ENCODE measurements at regions not wholly inside any gene's neighbourhood (a gene's known extent, or its start where the extent isn't known, plus 50 kb on each side); places are given as distances from the start of the nearest gene placed in this dataset.

- no peak overlapping the region for H3K4me3 ChIP-seq (ENCODE audit: low read length)
- ATAC-seq (no peak), DNase-seq (no peak)
- no peak overlapping the region for H3K27ac Mint-ChIP-seq
- no peaks in the 10 kb centered on the region for H3K27me3 Mint-ChIP-seq (ENCODE audit: low read depth in 2 of 2)
- intact Hi-C loops (cut with micrococcal nuclease) = no loop called here
- no peak overlapping the region for H3K4me3 Mint-ChIP-seq
- H3K4me1 ChIP-seq (ENCODE audit: control insufficient read depth, insufficient read depth, low read length) = no peaks in the 10 kb centered on the region
- 68% methylated on average over 2 of the region's 3 CpGs for WGBS (ENCODE audit: insufficient coverage)
- no peak overlapping the region for H3K27ac ChIP-seq (ENCODE audit: low read length)
- H3K9me3 Mint-ChIP-seq = peaks cover 9 to 11% of the 10 kb centered on the region in 2 donors
- H3K36me3 ChIP-seq (ENCODE audit: control insufficient read depth, insufficient read depth, low read length) = no peaks in the 10 kb centered on the region
- no peaks in the 10 kb centered on the region for H3K36me3 Mint-ChIP-seq
- no peak for TF ChIP-seq CTCF (IDR thresholded peaks at IDR 0.05)
- no peaks in the 10 kb centered on the region for H3K4me1 Mint-ChIP-seq
- no peaks in the 10 kb centered on the region for H3K9me3 ChIP-seq (ENCODE audit: control insufficient read depth, insufficient read depth, low read length)
- no peaks in the 10 kb centered on the region for H3K27me3 ChIP-seq (ENCODE audit: control insufficient read depth, insufficient read depth, low read length)
Measured at GRCh38 chr15:87209891-87210689, 1046.4 kb downstream of the NTRK3 start.

GRCh38 chr15:87207990-87208580 lies 1048.5 kb downstream of the NTRK3 start:
- no peak overlapping the region for H3K27ac Mint-ChIP-seq
- peaks cover 4 to 11% of the 10 kb centered on the region in 2 donors for H3K9me3 Mint-ChIP-seq
- Histone ChIP-seq H3K27me3 (ENCODE audit: control insufficient read depth, insufficient read depth, low read length) (no peaks in the 10 kb centered on the region), H3K27ac (ENCODE audit: low read length) (no peak overlapping the region), H3K9me3 (ENCODE audit: control insufficient read depth, insufficient read depth, low read length) (no peaks in the 10 kb centered on the region), H3K36me3 (ENCODE audit: control insufficient read depth, insufficient read depth, low read length) (no peaks in the 10 kb centered on the region), H3K4me3 (ENCODE audit: low read length) (no peak overlapping the region), H3K4me1 (ENCODE audit: control insufficient read depth, insufficient read depth, low read length) (no peaks in the 10 kb centered on the region)
- no peaks in the 10 kb centered on the region for H3K4me1 Mint-ChIP-seq
- intact Hi-C loops (cut with micrococcal nuclease) = no loop called here
- no peaks in the 10 kb centered on the region for H3K27me3 Mint-ChIP-seq (ENCODE audit: low read depth in 2 of 2)
- no peak overlapping the region for H3K4me3 Mint-ChIP-seq
- H3K36me3 Mint-ChIP-seq = no peaks in the 10 kb centered on the region
- no peak for TF ChIP-seq CTCF (IDR thresholded peaks at IDR 0.05)
- DNase-seq (no peak), ATAC-seq (no peak)

- DNase-seq = no peak
- no peak overlapping the region for H3K27ac Mint-ChIP-seq
- H3K27me3 ChIP-seq (ENCODE audit: control insufficient read depth, insufficient read depth, low read length) = no peaks in the 10 kb centered on the region
- intact Hi-C loops (cut with micrococcal nuclease) = no loop called here
- no peak overlapping the region for H3K4me3 Mint-ChIP-seq
- no peak overlapping the region for H3K4me3 ChIP-seq (ENCODE audit: low read length)
- TF ChIP-seq CTCF (IDR thresholded peaks at IDR 0.05) = no peak
- ATAC-seq = no peak
- no peaks in the 10 kb centered on the region for H3K4me1 Mint-ChIP-seq
- no peaks in the 10 kb centered on the region for H3K9me3 ChIP-seq (ENCODE audit: control insufficient read depth, insufficient read depth, low read length)
- no peaks in the 10 kb centered on the region for H3K4me1 ChIP-seq (ENCODE audit: control insufficient read depth, insufficient read depth, low read length)
- H3K9me3 Mint-ChIP-seq = peaks cover 4 to 11% of the 10 kb centered on the region in 2 donors
- no peaks in the 10 kb centered on the region for H3K36me3 Mint-ChIP-seq
- no peaks in the 10 kb centered on the region for H3K36me3 ChIP-seq (ENCODE audit: control insufficient read depth, insufficient read depth, low read length)
- 81% methylated on average over 2 of the region's 2 CpGs for WGBS (ENCODE audit: insufficient coverage)
- H3K27ac ChIP-seq (ENCODE audit: low read length) = no peak overlapping the region
- H3K27me3 Mint-ChIP-seq (ENCODE audit: low read depth in 2 of 2) = no peaks in the 10 kb centered on the region
Measured at GRCh38 chr15:87207251-87207650, 1049.3 kb downstream of the NTRK3 start.

Data from natural killer cell (primary cell).